D721Med (cell line): ENCODE measurements at regions not wholly inside any gene's neighbourhood (a gene's known extent, or its start where the extent isn't known, plus 50 kb on each side); places are given as distances from the start of the nearest gene placed in this dataset.

Source experiments
- DNase-seq: peaks from one replicate; pipeline ENCODE4 v3.0.0; 2011; ENCODE audit warnings: low spot score; ENCODE audit not compliant: insufficient read length
- FAIRE-seq: peaks from 2 replicates; lab custom pipeline; 2011; peaks lifted over from hg19 to GRCh38; lab: Jason Lieb, UNC
- CTCF ChIP-seq: IDR thresholded peaks from 2 replicates; pipeline ENCODE4 v1.5.1; 2012; ENCODE audit warnings: mild to moderate bottlenecking, control low read depth; ENCODE audit not compliant: insufficient read depth; ENCODE audit errors: missing control alignments

DNA sequence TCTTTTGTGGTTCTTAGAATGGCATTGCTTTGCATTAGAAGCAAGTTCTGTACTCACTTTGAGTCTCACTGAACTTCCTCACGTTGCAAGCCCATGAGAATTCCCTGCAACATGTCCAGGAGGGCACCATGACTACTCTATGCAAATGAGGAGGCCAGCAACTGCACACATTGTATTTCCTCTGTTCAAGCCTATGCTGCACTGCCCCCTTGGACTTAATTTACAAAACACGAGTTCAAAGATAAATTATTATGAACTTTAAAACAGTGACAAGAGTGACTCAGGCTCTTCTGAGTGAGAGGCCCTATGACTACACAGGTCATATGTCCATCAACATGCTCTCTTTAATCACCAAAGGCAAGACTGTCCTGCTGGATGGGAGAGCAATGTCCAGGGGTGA is 484.2 kb upstream of the ATP11B start:
- no peak for DNase-seq

DNA sequence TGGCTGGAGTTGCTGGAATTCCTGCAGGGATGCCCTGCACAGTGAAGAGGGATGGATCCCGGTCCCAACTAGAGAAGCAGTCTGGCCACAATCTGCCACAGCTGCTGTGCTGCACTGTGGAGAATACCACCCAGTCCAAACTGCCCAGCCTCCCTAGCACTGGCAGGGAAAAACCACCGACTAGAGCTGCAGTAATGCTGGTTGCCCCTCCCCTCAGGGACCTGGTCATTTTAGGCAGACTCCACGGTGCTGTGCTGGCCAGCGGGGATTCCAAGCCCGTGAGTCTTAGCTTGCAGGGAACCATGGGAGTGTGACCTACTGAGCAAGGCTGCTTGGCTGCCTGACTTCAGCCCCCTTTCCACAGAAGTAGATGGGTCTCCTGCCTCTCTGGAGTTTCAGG is 478.0 kb upstream of the ATP11B start:
- TF ChIP-seq CTCF = no peak
- FAIRE-seq = no peak

More for the DNA sequence above, 484.2 kb upstream of the ATP11B start:
- no peak for FAIRE-seq
- TF ChIP-seq CTCF = no peak

GRCh38 chr3:182323126-182323700 is 470.1 kb upstream of the ATP11B start:
- DNase-seq (no peak), FAIRE-seq (no peak)
- TF ChIP-seq CTCF = no peak

More for the DNA sequence above, 478.0 kb upstream of the ATP11B start:
- DNase-seq = no peak

DNA sequence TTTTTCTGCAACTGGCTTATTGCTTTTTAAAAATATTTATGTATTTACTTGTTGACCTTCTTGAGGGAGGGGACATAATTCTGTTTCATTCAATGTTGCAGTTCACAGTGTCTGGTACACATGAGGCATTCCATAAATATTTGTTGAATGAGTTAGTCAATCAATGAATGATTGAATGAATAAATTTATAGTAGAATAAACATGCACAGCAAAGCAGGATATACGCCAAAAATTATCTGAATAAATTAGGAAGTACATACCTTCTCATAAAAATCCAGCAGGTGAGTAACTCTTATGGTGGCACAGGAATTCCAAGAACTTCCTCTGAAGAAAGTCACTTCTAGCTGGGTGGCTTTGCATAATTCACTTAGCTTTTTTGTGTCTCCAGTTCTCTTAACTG is 469.4 kb upstream of the ATP11B start:
- no peak for TF ChIP-seq CTCF
- DNase-seq (no peak), FAIRE-seq (no peak)

DNA sequence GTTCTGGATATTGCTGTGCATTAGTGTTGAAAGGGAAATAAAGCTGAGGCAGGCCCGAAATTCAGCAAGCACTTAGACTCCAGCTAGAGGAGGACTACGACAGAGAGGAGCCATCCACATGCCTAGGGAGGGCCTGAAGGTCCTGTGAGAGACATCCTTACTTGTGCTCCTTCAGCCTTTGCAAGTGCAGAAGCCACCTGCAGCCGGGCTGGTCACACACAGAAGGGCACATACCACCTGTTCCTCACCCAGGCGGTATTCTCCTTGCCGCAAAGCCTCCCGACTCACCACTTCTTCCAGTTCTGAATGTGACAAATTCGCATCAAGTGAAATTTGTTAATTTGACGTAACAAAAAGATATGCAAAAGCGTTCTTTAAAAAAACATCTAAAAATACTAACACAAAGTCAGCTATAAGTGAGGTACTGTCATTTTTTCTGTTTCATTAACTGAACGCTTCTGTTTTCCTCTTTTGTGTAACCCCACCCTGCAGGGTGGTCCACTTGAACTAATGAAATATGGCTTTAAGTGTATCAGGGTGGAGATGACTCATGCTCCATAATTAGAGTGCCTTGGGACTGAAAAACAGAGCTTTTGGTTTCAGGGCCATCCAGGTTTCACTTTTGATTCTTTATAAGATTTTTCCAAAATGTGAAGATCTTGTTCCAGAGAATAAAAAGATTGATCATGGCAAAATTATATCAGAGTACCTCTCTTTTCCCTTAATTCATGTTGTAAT is 467.9 kb upstream of the ATP11B start:
- FAIRE-seq (no peak), DNase-seq (no peak)
- no peak for TF ChIP-seq CTCF

DNA sequence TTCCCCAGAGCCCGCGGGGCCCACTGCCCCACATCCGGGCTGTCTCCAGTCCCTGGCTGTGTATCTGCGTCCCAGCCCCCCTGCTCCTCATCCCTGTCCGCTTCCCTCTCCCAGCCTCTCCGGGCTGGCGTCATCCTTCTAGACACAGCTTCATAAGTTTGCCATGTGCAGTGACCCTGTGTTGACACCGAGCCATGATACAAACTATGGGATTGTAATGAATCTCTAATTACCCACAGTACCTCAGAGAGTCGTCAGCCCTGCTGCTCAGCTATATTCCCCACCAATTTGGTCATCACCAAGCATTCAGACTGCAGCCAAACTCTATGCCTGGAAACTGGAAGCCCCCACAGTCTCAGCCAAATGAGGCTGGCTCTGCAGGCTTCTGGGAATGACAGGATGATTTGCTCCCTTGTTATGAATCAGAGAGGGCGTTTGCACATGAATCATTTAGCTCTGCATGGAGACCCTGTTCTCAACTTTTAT is 466.1 kb upstream of the ATP11B start:
- FAIRE-seq (no peak), DNase-seq (no peak)
- TF ChIP-seq CTCF = no peak

GRCh38 chr3:182330646-182331045 is 462.7 kb upstream of the ATP11B start:
- TF ChIP-seq CTCF = no peak
- FAIRE-seq = no peak

More at GRCh38 chr3:182330646-182331045, 462.7 kb upstream of the ATP11B start:
- no peak for DNase-seq
